Activated CD4-positive, CD25-positive, alpha-beta regulatory T cell treated with anti-CD3 and anti-CD28 coated beads, Interleukin-2, amount 50 U/mL, for 24 hours (primary cell): ENCODE measurements at regions not wholly inside any gene's neighbourhood (a gene's known extent, or its start where the extent isn't known, plus 50 kb on each side); places are given as distances from the start of the nearest gene placed in this dataset.

Source experiments
- ATAC-seq, 2 donors: fragments of 150-1000 bp; cut with Tn5 transposase; one replicate each; pipeline ENCODE4 v1.10.0; 2021; ENCODE audit warnings: mild to moderate bottlenecking in 1 of 2, moderate library complexity in 1 of 2

GRCh38 chr1:34270181-34270580 lies 93.5 kb downstream of the C1orf94 start:
- no peak for ATAC-seq

- ATAC-seq = no peak
These were observed 95.4 kb downstream of the C1orf94 start for GRCh38 chr1:34272152-34272551.

- ATAC-seq = no peak
These were observed 98.4 kb downstream of the C1orf94 start for GRCh38 chr1:34275150-34275549.

- ATAC-seq = no peak
These were observed 99.9 kb downstream of the C1orf94 start for GRCh38 chr1:34276606-34277005.

GRCh38 chr1:34277150-34277549 lies 100.4 kb downstream of the C1orf94 start:
- ATAC-seq = no peak

GRCh38 chr1:34278211-34278610 lies 101.5 kb downstream of the C1orf94 start:
- no peak for ATAC-seq

- no peak for ATAC-seq
These were observed 103.3 kb downstream of the C1orf94 start for GRCh38 chr1:34279971-34280370.

GRCh38 chr1:34280509-34280908 lies 103.8 kb downstream of the C1orf94 start:
- ATAC-seq = no peak

- ATAC-seq = no peak
These were observed 106.4 kb downstream of the C1orf94 start for GRCh38 chr1:34283142-34283541.

GRCh38 chr1:34286511-34286910 lies 109.8 kb downstream of the C1orf94 start:
- ATAC-seq = no peak

- no peak for ATAC-seq
These were observed 114.1 kb downstream of the C1orf94 start for GRCh38 chr1:34290831-34291230.

- ATAC-seq = no peak
These were observed 115.8 kb downstream of the C1orf94 start for GRCh38 chr1:34292472-34292871.

GRCh38 chr1:34296059-34296458 lies 119.4 kb downstream of the C1orf94 start:
- no peak for ATAC-seq

GRCh38 chr1:34302798-34303197 lies 126.1 kb downstream of the C1orf94 start:
- ATAC-seq = no peak

- ATAC-seq = no peak
These were observed 126.5 kb downstream of the C1orf94 start for GRCh38 chr1:34303218-34303617.

- ATAC-seq = no peak
These were observed 129.9 kb downstream of the C1orf94 start for GRCh38 chr1:34306568-34306967.

- no peak for ATAC-seq
These were observed 135.7 kb downstream of the C1orf94 start for GRCh38 chr1:34312359-34312758.

GRCh38 chr1:34315974-34316373 lies 139.3 kb downstream of the C1orf94 start:
- ATAC-seq = no peak

- no peak for ATAC-seq
These were observed 140.1 kb downstream of the C1orf94 start for GRCh38 chr1:34316773-34317172.

- ATAC-seq = no peak
These were observed 142.5 kb downstream of the C1orf94 start for GRCh38 chr1:34319218-34319617.

- ATAC-seq = no peak
These were observed 143.5 kb downstream of the C1orf94 start for GRCh38 chr1:34320053-34320669.

- no peak for ATAC-seq
These were observed 146.3 kb downstream of the C1orf94 start for GRCh38 chr1:34322969-34323368.

GRCh38 chr1:34324879-34325440 lies 148.3 kb downstream of the C1orf94 start:
- no peak for ATAC-seq

GRCh38 chr1:34328281-34328799 lies 151.6 kb downstream of the C1orf94 start:
- no peak for ATAC-seq

- ATAC-seq = no peak
These were observed 153.4 kb downstream of the C1orf94 start for GRCh38 chr1:34330061-34330460.
